Panc1 (cell line): ENCODE measurements at regions not wholly inside any gene's neighbourhood (a gene's known extent, or its start where the extent isn't known, plus 50 kb on each side); places are given as distances from the start of the nearest gene placed in this dataset.

Experiments used
- CTCF ChIP-seq: fragments of 450-650 bp; IDR thresholded peaks from 2 replicates; pipeline ENCODE4 v1.5.1; 2017; ENCODE audit warnings: mild to moderate bottlenecking
- POLR2AphosphoS5 ChIP-seq: IDR thresholded peaks from 2 replicates; pipeline ENCODE4 v1.6.1; 2012; ENCODE audit warnings: mild to moderate bottlenecking, low read depth, low read length, moderate library complexity
- REST ChIP-seq, 2 experiments: IDR thresholded peaks; 2 replicates each; pipeline ENCODE4 v1.6.1; 2011 to 2012; ENCODE audit warnings: low read depth in 2 of 2, control low read depth in 1 of 2, low read length in 1 of 2, mild to moderate bottlenecking in 1 of 2, moderate library complexity in 1 of 2; ENCODE audit not compliant: insufficient read depth in 1 of 2
- SIN3A ChIP-seq: IDR thresholded peaks from 2 replicates; pipeline ENCODE4 v1.6.1; 2012; ENCODE audit warnings: low read depth, mild to moderate bottlenecking, low read length, moderate library complexity, borderline replicate concordance; ENCODE audit not compliant: insufficient read depth
- TCF7L2 ChIP-seq: IDR thresholded peaks from 2 replicates; pipeline ENCODE4 v1.6.1; 2011; ENCODE audit warnings: mild to moderate bottlenecking, low read depth, low read length, inconsistent platforms

- TF ChIP-seq CTCF: no peak
- no peak for TF ChIP-seq REST (IDR thresholded peaks at IDR 0.05; ENCODE audit: insufficient read depth in 1 of 2, low read depth in 2 of 2, low read length in 1 of 2)
- TF ChIP-seq POLR2AphosphoS5: no peak
- no peak for TF ChIP-seq TCF7L2
- TF ChIP-seq SIN3A: no peak
These were observed 239.2 kb upstream of the SASH1 start for GRCh38 chr6:148103436-148103835.
